ENCODE measurements at regions not wholly inside any gene's neighbourhood (a gene's known extent, or its start where the extent isn't known, plus 50 kb on each side); places are given as distances from the start of the nearest gene placed in this dataset.
"Not testable (repeated sequence)": the region's sequence is repeated elsewhere in the genome, so short reads cannot be mapped to it uniquely, and the experiment has no call there.

DNA sequence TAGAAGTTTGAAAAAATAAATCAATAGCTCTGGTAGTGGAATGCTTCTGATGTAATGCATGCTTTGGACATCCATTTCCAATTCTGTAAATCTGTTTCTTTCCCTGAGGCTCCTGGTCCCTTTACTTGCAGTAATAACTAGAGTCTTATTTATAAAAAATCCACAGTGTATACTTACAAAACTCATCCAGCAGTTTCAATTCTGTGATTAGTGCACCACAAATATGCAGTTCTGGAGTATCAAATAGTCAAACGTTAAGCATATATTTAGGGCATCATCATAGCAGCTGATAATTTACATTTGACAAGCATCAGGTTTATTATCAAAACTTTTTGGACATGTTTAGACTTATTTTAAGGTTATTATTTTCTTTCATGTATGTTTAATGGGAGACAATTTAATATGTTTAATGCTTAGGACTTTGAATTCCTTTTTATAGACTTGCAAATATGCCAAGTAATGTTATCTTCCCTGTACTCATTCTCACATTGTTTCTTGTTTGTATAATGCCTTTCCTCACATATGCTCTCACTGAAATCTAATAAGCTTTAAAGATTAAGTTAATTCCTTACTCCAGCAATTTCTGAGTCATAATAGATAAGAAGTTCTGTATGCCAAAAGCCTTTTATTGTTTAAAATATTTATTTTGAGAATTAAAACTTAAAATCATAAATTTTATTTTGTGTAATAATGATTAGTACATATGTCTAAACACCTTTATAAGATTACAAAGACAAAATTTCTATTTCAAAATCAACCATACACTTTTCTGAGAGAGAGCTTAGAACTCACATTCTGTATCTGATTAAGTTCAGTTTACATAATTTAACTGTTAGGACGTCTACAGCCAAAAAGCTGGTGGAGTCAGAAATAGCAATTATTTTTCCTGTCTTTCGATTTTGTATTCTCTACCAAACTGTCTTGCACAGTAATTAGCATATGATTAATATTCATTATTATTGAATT, 341.5 kb upstream of the TMEFF2 start:
- no peak overlapping the region for H3K4me3 ChIP-seq (ENCODE audit: low read depth, low read length)
- TF ChIP-seq, protein P1, sequence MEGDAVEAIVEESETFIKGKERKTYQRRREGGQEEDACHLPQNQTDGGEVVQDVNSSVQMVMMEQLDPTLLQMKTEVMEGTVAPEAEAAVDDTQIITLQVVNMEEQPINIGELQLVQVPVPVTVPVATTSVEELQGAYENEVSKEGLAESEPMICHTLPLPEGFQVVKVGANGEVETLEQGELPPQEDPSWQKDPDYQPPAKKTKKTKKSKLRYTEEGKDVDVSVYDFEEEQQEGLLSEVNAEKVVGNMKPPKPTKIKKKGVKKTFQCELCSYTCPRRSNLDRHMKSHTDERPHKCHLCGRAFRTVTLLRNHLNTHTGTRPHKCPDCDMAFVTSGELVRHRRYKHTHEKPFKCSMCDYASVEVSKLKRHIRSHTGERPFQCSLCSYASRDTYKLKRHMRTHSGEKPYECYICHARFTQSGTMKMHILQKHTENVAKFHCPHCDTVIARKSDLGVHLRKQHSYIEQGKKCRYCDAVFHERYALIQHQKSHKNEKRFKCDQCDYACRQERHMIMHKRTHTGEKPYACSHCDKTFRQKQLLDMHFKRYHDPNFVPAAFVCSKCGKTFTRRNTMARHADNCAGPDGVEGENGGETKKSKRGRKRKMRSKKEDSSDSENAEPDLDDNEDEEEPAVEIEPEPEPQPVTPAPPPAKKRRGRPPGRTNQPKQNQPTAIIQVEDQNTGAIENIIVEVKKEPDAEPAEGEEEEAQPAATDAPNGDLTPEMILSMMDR (IDR thresholded peaks at IDR 0.05; ENCODE audit: borderline replicate concordance, insufficient read depth, low read depth, low read length): no peak

DNA sequence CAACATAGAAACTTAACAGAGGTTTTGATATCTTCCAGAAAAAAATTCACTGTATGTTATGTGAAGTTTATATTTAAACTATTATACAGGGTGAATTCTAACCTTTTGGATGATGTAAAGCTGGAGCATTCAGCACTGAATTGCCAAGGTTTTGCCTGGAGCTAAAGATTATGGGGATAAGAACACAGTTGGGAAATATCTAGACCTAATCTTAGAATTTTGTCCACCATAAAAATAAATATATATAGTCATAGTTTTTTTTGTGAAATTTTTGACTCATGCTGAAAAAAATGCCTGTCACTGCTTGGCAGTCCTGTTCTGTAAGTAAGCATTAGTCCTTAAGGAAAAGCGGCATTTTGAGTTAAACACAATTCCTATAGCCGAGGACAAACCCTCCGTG, 339.3 kb upstream of the TMEFF2 start:
- TF ChIP-seq, protein P1 (IDR thresholded peaks at IDR 0.05; ENCODE audit: borderline replicate concordance, insufficient read depth, low read depth, low read length): no peak
- no peak overlapping the region for H3K4me3 ChIP-seq (ENCODE audit: low read depth, low read length)

DNA sequence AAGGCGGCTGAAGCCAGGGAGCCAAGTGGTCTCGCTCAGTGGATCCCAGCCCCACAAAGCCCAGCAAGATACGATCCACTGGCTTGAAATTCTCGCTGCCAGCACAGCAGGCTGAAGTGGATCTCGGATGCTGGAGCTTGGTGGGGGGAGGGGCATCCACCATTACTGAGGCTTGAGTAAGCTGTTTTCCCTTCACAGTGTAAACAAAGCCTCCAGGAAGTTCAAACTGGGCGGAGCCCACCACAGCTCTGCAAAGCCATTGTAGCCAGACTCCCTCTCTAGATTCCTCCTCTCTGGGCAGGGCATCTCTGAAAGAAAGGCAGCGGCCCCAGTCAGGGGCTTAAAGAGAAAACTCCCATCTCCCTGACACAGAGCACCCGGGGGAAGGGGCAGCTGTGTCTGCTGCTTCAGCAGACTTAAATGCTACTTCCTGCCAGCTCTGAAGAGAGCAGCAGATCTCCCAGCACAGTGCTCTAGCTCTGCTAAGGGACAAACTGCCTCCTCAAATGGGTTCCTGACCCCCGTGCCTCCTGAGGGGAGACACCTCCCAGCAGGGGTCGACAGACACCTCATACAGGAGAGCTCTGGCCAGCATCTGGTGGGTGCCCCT, 330.0 kb upstream of the TMEFF2 start:
- H3K4me3 ChIP-seq (ENCODE audit: low read depth, low read length): not testable (repeated sequence)

DNA sequence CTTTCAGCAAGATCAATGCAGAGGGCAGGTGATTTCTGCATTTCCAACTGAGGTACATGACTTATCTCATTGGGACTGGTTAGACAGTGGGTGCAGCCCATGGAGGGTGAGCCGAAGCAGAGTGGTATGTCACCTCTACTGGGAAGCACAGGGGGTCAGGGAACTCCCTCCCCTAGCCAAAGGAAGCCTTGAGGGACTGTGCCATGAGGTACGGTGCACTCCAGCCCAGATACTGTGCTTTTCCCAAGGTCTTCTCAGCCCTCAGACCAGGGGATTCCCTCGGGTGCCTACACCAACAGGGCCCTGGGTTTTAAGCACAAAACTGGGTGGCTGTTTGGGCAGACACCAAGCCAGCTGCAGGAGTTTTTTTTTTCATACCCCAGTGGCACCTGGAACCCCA, 329.5 kb upstream of the TMEFF2 start:
- H3K4me3 ChIP-seq (ENCODE audit: low read depth, low read length): not testable (repeated sequence)

DNA sequence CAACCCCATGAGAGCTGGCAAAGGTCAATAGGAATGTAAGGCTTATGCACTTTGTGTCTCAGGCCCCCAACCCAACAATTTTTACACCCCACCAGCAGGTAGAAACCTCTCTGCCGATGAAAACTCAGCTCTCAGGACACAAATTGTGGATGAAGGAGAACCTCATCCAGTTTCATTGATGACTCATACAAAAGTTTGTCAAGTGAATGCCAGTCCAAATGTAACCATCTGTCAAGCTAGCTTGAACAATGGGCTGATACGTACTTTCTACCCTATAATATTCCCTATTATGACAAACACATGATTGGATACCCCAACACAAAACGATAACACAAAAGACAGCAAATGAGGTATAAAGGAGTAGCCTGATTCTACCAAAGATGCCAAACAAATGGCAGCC, 321.2 kb upstream of the TMEFF2 start:
- TF ChIP-seq, protein P1 (IDR thresholded peaks at IDR 0.05; ENCODE audit: borderline replicate concordance, insufficient read depth, low read depth, low read length): no peak
- no peak overlapping the region for H3K4me3 ChIP-seq (ENCODE audit: low read depth, low read length)

DNA sequence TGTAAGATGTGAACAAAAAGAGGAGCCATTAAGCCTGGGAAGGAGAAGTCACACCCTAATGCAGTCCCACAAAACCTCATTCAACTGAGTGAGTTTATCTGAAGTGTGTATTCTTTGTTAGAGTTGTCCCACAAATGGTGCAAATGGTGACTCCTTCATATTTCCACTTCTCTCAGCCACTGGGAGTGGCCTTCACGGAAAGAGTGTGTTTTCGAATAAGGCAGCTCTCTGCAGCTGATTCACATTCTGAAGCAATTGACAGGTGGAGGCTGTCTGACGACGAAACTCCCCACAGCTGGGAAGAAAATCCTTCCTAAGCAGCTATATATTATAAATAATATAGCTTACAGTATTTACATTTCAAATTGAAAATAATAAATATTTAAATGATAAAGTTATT, 318.8 kb upstream of the TMEFF2 start:
- TF ChIP-seq, protein P1 (IDR thresholded peaks at IDR 0.05; ENCODE audit: borderline replicate concordance, insufficient read depth, low read depth, low read length): no peak

DNA sequence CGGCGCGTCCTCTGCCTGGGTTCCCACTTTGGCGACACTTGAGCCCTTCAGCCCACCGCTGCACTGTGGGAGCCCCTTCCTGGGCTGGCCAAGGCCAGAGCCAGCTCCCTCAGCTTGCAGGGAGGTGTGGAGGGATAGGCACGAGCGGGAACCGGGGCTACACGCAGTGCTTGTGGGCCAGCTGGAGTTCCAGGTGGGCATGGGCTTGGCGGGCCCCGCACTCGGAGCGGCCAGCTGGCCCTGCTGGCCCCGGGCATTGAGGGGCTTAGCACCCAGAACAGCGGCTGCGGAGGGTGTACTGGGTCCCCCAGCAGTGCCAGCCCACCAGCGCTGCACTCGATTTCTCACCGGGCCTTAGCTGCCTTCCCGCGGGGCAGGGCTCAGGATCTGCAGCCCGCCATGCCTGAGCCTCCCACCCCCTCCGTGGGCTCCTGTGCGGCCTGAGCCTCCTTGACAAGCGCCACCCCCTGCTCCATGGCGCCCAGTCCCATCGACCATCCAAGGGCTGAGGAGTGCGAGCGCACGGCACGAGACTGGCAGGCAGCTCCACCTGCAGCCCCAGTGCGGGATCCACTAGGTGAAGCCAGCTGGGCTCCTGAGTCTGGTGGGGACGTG, 313.2 kb upstream of the TMEFF2 start:
- not testable (repeated sequence) for H3K4me3 ChIP-seq (ENCODE audit: low read depth, low read length)

More for the DNA sequence above, 318.8 kb upstream of the TMEFF2 start:
- no peak overlapping the region for H3K4me3 ChIP-seq (ENCODE audit: low read depth, low read length)

DNA sequence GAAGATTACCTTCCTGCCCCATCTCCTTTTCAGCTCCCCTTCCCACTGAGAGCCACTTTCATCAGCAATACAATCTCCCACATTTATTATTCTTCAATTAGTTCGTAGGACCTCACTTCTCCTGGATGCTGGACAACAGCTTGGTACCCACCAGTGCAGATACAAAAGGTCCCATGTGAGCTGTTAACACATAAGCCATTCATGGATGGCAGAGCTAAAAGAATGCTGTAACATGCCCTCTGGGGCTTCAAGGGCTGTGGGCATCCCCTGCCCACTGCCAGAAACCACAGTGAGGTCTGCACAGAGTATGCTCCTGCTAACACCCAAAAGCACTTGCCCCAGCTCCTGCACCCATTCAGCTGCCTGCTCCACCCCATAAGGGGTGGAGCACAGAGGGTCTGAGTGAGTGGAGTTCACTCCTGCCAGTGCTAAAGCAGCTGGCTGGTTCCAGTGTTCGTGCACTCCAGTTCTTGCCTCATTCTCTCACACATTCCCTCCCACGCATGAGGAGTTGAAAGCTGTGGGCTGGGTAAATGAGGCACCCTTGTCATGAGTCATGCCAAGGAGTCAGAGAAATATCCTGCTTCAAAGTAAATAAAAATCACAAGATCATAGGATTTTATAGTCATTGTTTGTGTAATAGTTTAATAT, 305.9 kb upstream of the TMEFF2 start:
- TF ChIP-seq, protein P1 (IDR thresholded peaks at IDR 0.05; ENCODE audit: borderline replicate concordance, insufficient read depth, low read depth, low read length): no peak
- H3K4me3 ChIP-seq (ENCODE audit: low read depth, low read length): no peak overlapping the region
